ENCODE measurements at regions not wholly inside any gene's neighbourhood (a gene's known extent, or its start where the extent isn't known, plus 50 kb on each side); places are given as distances from the start of the nearest gene placed in this dataset.
"Not testable (repeated sequence)": the region's sequence is repeated elsewhere in the genome, so short reads cannot be mapped to it uniquely, and the experiment has no call there.

DNA sequence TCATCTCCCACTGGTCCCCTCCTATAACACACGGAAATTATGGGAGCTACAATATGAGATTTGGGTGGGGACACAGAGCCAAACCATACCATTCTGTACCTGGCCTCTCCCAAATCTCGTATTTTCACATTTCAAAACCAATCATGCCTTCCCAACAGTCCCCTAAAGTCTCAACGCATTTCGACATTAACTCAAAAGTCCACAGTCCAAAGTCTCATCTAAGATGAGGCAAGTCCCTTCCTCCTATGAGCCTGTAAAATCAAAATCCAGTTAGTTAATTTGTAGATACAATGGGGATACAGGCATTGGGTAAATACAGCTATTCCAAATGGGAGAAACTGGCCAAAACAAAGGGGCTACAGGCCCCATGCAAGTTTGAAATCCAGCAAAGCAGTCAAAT is 441.9 kb downstream of the SH2D1A start:
- H3K27ac ChIP-seq (ENCODE audit: low read depth in 1 of 2, low read length in 2 of 2); H3K9me3 ChIP-seq (ENCODE audit: control insufficient read depth in 4 of 4, low read length in 3 of 4); DNase-seq (ENCODE audit: low spot score); H3K9ac ChIP-seq (ENCODE audit: low read depth in 1 of 2, low read length in 2 of 2); H3K4me3 ChIP-seq (ENCODE audit: low read depth in 1 of 3, low read length in 3 of 3); H3K36me3 ChIP-seq (ENCODE audit: control insufficient read depth in 4 of 4, insufficient read depth in 3 of 4, low read depth in 1 of 4, low read length in 3 of 4); H3K27me3 ChIP-seq (ENCODE audit: control insufficient read depth in 4 of 4, insufficient read depth in 4 of 4, low read length in 3 of 4); H3K4me1 ChIP-seq (ENCODE audit: control insufficient read depth in 4 of 4, insufficient read depth in 4 of 4, low read length in 3 of 4): not testable (repeated sequence)
- TF ChIP-seq HNF4A (conservative IDR thresholded peaks at IDR 0.05): peak; percentile 67 to 76
- WGBS: 59% methylated on average over 4 of the region's 4 CpGs

DNA sequence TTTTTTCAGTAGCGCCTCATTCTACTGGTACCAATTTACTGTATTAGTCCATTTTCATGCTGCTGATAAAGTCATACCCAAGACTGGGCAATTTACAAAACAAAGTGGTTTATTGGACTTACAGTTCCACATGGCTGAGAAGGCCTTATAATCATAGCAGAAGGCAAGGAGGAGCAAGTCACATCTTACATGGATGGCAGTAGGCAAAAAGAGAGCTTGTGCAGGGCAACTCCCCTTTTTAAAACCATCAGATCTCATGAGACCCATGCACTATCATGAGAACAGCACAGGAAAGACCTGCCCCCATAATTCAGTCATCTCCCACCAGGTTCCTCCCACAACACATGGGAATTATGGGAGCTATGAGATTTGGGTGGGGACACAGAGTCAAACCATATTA is 443.5 kb downstream of the SH2D1A start:
- not testable (repeated sequence) for H3K4me1 ChIP-seq (ENCODE audit: control insufficient read depth in 4 of 4, insufficient read depth in 4 of 4, low read length in 3 of 4); H3K9me3 ChIP-seq (ENCODE audit: control insufficient read depth in 4 of 4, low read length in 3 of 4); H3K27ac ChIP-seq (ENCODE audit: low read depth in 1 of 2, low read length in 2 of 2); H3K9ac ChIP-seq (ENCODE audit: low read depth in 1 of 2, low read length in 2 of 2); H3K36me3 ChIP-seq (ENCODE audit: control insufficient read depth in 4 of 4, insufficient read depth in 3 of 4, low read depth in 1 of 4, low read length in 3 of 4); H3K4me3 ChIP-seq (ENCODE audit: low read depth in 1 of 3, low read length in 3 of 3); H3K27me3 ChIP-seq (ENCODE audit: control insufficient read depth in 4 of 4, insufficient read depth in 4 of 4, low read length in 3 of 4); DNase-seq (ENCODE audit: low spot score)
- 100% methylated on average over 1 of the region's 1 CpG for WGBS

DNA sequence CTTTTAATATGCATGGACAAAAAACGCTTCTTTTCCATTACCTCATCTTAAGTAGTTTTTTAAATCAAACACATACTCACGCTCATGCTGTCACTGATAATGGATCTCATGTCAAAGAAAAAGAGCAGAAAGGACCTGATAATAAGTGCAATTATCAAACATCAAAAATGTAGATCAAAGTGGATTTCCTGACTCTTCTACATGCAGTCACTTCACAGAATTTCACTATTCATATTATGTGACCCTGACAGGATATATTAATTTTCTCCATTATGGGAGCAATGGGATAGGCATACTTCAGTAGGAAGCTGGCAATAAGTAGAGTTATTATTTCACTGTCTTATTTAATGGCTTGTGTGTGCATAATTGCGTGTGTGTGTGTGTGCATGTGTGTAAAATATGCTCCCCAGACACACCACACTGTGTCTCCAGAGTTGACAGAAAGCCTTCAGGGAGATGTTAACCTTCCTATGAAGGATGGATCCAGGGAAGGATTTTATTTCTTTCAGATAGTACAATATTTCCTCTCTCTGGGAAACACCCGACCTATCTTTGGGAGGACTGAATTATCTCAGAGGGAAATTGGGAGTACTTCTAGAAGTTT is 445.2 kb downstream of the SH2D1A start:
- Histone ChIP-seq H3K9me3 (ENCODE audit: control insufficient read depth in 4 of 4, low read length in 3 of 4) (no peaks in the 10 kb centered on the region), H3K9ac (ENCODE audit: low read depth in 1 of 2, low read length in 2 of 2) (no peak overlapping the region), H3K27ac (ENCODE audit: low read depth in 1 of 2, low read length in 2 of 2) (no peak overlapping the region), H3K4me3 (ENCODE audit: low read depth in 1 of 3, low read length in 3 of 3) (no peak overlapping the region), H3K27me3 (ENCODE audit: control insufficient read depth in 4 of 4, insufficient read depth in 4 of 4, low read length in 3 of 4) (no peaks in the 10 kb centered on the region), H3K36me3 (ENCODE audit: control insufficient read depth in 4 of 4, insufficient read depth in 3 of 4, low read depth in 1 of 4, low read length in 3 of 4) (no peaks in the 10 kb centered on the region), H3K4me1 (ENCODE audit: control insufficient read depth in 4 of 4, insufficient read depth in 4 of 4, low read length in 3 of 4) (no peaks in the 10 kb centered on the region)
- TF ChIP-seq, protein P1, sequence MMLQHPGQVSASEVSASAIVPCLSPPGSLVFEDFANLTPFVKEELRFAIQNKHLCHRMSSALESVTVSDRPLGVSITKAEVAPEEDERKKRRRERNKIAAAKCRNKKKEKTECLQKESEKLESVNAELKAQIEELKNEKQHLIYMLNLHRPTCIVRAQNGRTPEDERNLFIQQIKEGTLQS (IDR thresholded peaks at IDR 0.05): no peak
- TF ChIP-seq FOXA2 (IDR thresholded peaks at IDR 0.05): no peak
- no peak for DNase-seq (ENCODE audit: low spot score)
- WGBS: 91% methylated on average over 4 of the region's 4 CpGs

DNA sequence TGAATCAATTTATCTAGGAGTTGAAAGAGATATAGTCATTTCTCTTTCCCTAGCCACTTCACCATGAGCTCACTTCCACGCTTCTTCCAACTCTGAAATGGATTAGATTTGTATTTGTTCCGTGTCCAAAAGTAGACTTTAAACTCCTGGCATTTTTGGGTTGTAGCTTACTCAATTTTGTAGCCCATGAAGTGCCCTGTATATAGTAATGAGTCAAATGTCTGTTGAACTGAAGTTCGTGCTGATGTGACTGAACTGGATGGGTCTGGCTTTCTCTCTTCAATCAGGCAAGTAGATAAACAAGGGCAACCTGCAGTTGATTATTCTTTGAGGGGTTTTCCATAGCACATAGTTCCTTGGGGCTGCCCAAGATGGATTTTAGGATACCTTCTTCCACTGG is 450.6 kb downstream of the SH2D1A start:
- H3K36me3 ChIP-seq (ENCODE audit: control insufficient read depth in 4 of 4, insufficient read depth in 3 of 4, low read depth in 1 of 4, low read length in 3 of 4): no peaks in the 10 kb centered on the region
- H3K27ac ChIP-seq (ENCODE audit: low read depth in 1 of 2, low read length in 2 of 2): no peak overlapping the region
- no peak for DNase-seq (ENCODE audit: low spot score)
- no peak overlapping the region for H3K4me3 ChIP-seq (ENCODE audit: low read depth in 1 of 3, low read length in 3 of 3)
- WGBS: 41% methylated on average over 3 of the region's 3 CpGs
- no peak overlapping the region for H3K9ac ChIP-seq (ENCODE audit: low read depth in 1 of 2, low read length in 2 of 2)
- no peaks in the 10 kb centered on the region for H3K9me3 ChIP-seq (ENCODE audit: control insufficient read depth in 4 of 4, low read length in 3 of 4)
- TF ChIP-seq FOXA2 (IDR thresholded peaks at IDR 0.05): no peak
- TF ChIP-seq HNF4G (IDR thresholded peaks at IDR 0.05): no peak
- no peak for TF ChIP-seq RXRA (IDR thresholded peaks at IDR 0.05)
- TF ChIP-seq, protein P1 (IDR thresholded peaks at IDR 0.05): no peak
- TF ChIP-seq EGR1 (IDR thresholded peaks at IDR 0.05; ENCODE audit: low read depth in 2 of 2): no peak
- TF ChIP-seq TAF1 (conservative IDR thresholded peaks at IDR 0.05): no peak
- TF ChIP-seq, protein P2, sequence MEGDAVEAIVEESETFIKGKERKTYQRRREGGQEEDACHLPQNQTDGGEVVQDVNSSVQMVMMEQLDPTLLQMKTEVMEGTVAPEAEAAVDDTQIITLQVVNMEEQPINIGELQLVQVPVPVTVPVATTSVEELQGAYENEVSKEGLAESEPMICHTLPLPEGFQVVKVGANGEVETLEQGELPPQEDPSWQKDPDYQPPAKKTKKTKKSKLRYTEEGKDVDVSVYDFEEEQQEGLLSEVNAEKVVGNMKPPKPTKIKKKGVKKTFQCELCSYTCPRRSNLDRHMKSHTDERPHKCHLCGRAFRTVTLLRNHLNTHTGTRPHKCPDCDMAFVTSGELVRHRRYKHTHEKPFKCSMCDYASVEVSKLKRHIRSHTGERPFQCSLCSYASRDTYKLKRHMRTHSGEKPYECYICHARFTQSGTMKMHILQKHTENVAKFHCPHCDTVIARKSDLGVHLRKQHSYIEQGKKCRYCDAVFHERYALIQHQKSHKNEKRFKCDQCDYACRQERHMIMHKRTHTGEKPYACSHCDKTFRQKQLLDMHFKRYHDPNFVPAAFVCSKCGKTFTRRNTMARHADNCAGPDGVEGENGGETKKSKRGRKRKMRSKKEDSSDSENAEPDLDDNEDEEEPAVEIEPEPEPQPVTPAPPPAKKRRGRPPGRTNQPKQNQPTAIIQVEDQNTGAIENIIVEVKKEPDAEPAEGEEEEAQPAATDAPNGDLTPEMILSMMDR (IDR thresholded peaks at IDR 0.05; ENCODE audit: low read depth, low read length, missing input control): no peak
- TF ChIP-seq, protein P3, sequence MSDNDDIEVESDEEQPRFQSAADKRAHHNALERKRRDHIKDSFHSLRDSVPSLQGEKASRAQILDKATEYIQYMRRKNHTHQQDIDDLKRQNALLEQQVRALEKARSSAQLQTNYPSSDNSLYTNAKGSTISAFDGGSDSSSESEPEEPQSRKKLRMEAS (IDR thresholded peaks at IDR 0.05): no peak
- TF ChIP-seq YY1 (IDR thresholded peaks at IDR 0.05): no peak
- TF ChIP-seq NR2F2 (IDR thresholded peaks at IDR 0.05): no peak
- no peaks in the 10 kb centered on the region for H3K27me3 ChIP-seq (ENCODE audit: control insufficient read depth in 4 of 4, insufficient read depth in 4 of 4, low read length in 3 of 4)
- no peaks in the 10 kb centered on the region for H3K4me1 ChIP-seq (ENCODE audit: control insufficient read depth in 4 of 4, insufficient read depth in 4 of 4, low read length in 3 of 4)
